ENCODE measurements at regions not wholly inside any gene's neighbourhood (a gene's known extent, or its start where the extent isn't known, plus 50 kb on each side); places are given as distances from the start of the nearest gene placed in this dataset.

GRCh38 chr7:23956772-23957576, 247.0 kb downstream of the STK31 start:
- TF ChIP-seq CTCF (IDR thresholded peaks at IDR 0.05) (no peak), POLR2A (IDR thresholded peaks at IDR 0.05) (no peak)
